Activated naive CD8-positive, alpha-beta T cell treated with anti-CD3 and anti-CD28 coated beads, Interleukin-2, amount 50 U/mL, for 24 hours (primary cell): ENCODE measurements at regions not wholly inside any gene's neighbourhood (a gene's known extent, or its start where the extent isn't known, plus 50 kb on each side); places are given as distances from the start of the nearest gene placed in this dataset.

Experiments used
- ATAC-seq: fragments of 150-1000 bp; cut with Tn5 transposase; one replicate; pipeline ENCODE4 v1.10.0; 2021
- DNase-seq: peaks from one replicate; pipeline ENCODE4 v3.0.0; 2021
- H3K27ac Mint-ChIP-seq: one replicate; pipeline ENCODE4 v1.8.0; 2021; ENCODE audit warnings: mild to moderate bottlenecking, mixed read lengths
- H3K27me3 Mint-ChIP-seq: one replicate; pipeline ENCODE4 v1.8.0; 2021; ENCODE audit warnings: mixed read lengths
- H3K36me3 Mint-ChIP-seq: one replicate; pipeline ENCODE4 v1.8.0; 2021; ENCODE audit warnings: low read depth, mixed read lengths
- H3K4me1 Mint-ChIP-seq: one replicate; pipeline ENCODE4 v1.8.0; 2021; ENCODE audit warnings: mixed read lengths
- H3K4me3 Mint-ChIP-seq: one replicate; pipeline ENCODE4 v1.8.0; 2021; ENCODE audit warnings: mild to moderate bottlenecking, moderate library complexity, mixed read lengths
- H3K9me3 Mint-ChIP-seq: one replicate; pipeline ENCODE4 v1.8.0; 2021; ENCODE audit warnings: mixed read lengths

DNA sequence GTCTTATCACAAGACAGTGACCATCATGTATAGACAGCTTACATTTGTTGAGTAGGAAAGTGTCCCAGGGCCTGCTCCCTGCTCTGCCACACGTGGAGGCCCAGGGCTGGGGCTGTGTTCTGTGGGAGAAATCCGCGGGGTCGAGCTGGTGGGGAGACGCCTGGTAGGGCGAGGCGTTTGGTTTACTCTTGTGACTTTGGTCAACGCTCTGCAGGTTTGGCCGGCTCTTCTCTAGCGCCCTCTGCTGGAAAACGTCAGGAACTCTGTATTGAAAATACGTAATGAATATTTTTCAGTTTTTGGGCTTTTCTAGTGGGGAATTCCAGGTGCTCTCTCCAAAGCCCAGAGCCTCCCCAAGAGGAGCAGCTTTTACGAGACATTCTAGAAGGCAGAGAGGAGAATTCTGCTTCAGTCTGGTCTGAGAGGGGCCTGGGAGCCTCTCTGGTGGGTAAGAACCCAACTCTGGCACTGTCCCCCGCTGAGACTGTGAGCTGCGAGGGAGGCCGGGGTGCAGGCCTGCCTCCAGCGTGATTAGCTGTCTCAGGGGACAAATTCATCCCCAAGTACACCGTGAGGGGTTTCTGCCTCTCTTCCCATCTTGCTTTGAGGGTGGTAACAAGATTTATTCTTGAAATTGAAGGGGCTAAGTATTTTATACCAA, 112.6 kb upstream of the RALGAPA2 start:
- H3K36me3 Mint-ChIP-seq: no peaks in the 10 kb centered on the region
- peaks cover 23% of the 10 kb centered on the region for H3K27me3 Mint-ChIP-seq
- ATAC-seq (peak; percentile 35), DNase-seq (peak; percentile 62)
- H3K9me3 Mint-ChIP-seq: no peaks in the 10 kb centered on the region
- no peaks in the 10 kb centered on the region for H3K4me1 Mint-ChIP-seq
- no peak overlapping the region for H3K4me3 Mint-ChIP-seq
- H3K27ac Mint-ChIP-seq: no peak overlapping the region

DNA sequence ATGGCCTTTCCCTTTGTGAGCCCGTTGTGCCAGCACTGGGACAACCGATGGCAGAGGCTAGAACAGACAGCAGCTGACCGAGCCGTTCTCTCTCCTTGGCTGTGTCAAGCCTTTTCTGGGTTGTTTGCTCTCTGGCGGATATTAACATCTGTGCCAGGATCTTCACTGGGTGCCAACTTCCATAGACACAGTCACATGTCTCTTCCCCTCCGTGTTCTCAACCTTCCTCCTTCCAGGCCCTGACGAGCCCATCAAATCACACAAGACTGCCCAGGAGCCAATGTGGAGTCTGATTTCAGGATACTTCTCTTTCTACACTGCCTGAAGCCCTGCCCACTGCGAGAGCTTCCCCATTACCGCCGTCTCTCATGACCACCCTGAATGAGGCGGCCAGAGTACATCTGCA, 111.0 kb upstream of the RALGAPA2 start:
- no peak for ATAC-seq
- Mint-ChIP-seq H3K36me3 (no peaks in the 10 kb centered on the region), H3K4me3 (no peak overlapping the region), H3K27ac (no peak overlapping the region), H3K4me1 (no peaks in the 10 kb centered on the region), H3K27me3 (peaks cover 23% of the 10 kb centered on the region), H3K9me3 (no peaks in the 10 kb centered on the region)
- no peak for DNase-seq

DNA sequence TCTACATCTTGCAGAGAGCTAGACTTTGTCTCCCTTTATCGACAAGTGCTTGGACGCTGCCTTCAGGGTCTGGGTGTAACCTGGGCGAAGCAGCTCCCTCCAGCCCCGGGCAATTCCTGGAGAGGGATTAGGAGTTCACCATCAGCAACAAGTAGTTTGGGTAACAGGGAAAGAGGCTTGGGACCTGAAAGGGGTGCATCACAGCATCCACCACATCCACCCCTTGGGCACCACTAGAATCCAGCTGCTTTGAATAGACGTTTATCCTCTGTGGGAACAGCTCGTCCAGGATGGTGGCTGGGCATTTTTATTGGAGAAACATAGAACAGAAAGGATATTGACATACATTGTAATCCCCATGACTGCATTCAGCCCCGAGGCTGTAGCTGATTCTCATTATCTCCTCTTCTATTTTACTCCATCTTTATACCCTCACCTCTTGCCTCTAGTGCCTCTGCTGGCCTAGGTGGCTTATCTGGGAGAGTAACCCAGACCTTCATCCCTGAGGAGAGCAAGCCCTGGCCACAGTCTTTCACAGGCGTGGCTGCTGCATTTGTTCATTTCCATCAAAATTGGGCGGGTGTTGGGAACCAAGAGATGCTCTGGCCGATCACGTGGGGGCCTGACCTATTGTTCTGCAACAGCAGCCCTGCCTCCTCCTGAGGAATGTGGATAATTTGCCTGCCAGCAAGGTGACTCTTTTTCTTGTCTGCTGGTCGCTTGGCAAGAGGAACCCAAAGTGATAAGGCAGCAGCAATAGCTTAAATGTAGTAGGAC, 109.2 kb upstream of the RALGAPA2 start:
- H3K4me3 Mint-ChIP-seq: no peak overlapping the region

DNA sequence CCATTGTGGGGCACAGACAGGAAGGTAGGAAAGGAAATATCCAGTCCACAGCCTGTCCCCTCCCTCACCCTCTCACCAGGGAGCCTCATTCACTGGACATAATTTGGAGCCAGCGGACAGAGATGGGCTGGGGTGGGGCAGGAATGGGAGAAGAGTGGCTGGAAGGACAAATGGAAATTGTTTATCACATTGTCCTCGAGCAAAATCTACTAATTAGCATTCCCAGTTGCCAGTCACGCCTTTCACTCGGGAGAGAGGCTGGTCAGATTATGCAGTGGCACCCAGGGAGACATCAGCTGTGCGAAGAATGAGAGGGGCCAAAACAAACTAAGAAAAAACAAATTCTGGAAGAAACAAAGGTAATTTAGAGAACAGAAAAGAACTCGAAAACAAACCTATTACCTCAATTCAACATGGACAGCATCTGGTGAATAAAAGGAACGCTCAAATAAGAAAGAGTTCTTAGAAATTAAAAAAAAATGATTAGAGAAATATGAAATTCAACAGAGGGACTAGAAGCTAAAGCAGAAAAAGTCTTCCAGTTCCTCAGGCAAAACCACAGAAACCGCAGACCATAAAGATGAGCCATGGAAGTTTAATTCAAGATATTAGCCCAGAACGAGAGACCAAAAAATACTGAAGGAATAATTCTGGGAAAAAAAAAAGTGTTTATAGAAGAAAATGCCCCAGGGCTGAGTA, 108.5 kb upstream of the RALGAPA2 start:
- DNase-seq: no peak
- Mint-ChIP-seq H3K4me3 (no peak overlapping the region), H3K27me3 (peaks cover 16% of the 10 kb centered on the region), H3K27ac (no peak overlapping the region), H3K36me3 (no peaks in the 10 kb centered on the region), H3K4me1 (no peaks in the 10 kb centered on the region), H3K9me3 (no peaks in the 10 kb centered on the region)
- ATAC-seq: no peak

More for the DNA sequence above, 109.2 kb upstream of the RALGAPA2 start:
- Mint-ChIP-seq H3K27ac (no peak overlapping the region), H3K9me3 (no peaks in the 10 kb centered on the region), H3K4me1 (no peaks in the 10 kb centered on the region), H3K36me3 (no peaks in the 10 kb centered on the region), H3K27me3 (peaks cover 19% of the 10 kb centered on the region)
- ATAC-seq (no peak), DNase-seq (no peak)

DNA sequence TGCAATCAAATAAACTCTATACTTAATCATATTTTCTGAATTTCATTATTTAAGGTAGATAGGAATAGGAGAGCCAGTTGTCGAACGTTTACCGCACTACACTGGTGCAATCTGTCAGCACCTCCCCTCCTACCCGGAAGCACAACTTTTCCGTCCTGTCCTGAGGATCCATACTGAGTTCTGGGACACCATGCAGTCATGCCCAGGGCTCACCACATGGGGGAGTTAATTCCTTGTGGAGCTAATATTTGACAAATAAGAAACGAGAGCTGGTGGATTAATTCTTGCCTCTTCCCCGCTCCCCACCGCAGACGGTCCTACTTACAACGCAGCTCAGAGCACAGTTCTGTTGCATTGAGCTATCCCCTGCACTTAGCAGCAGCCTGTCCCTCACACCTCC, 107.7 kb upstream of the RALGAPA2 start:
- ATAC-seq (no peak), DNase-seq (no peak)
- no peaks in the 10 kb centered on the region for H3K9me3 Mint-ChIP-seq
- H3K4me1 Mint-ChIP-seq: no peaks in the 10 kb centered on the region
- H3K4me3 Mint-ChIP-seq: no peak overlapping the region
- H3K27me3 Mint-ChIP-seq: peaks cover 16% of the 10 kb centered on the region
- no peaks in the 10 kb centered on the region for H3K36me3 Mint-ChIP-seq
- H3K27ac Mint-ChIP-seq: no peak overlapping the region

DNA sequence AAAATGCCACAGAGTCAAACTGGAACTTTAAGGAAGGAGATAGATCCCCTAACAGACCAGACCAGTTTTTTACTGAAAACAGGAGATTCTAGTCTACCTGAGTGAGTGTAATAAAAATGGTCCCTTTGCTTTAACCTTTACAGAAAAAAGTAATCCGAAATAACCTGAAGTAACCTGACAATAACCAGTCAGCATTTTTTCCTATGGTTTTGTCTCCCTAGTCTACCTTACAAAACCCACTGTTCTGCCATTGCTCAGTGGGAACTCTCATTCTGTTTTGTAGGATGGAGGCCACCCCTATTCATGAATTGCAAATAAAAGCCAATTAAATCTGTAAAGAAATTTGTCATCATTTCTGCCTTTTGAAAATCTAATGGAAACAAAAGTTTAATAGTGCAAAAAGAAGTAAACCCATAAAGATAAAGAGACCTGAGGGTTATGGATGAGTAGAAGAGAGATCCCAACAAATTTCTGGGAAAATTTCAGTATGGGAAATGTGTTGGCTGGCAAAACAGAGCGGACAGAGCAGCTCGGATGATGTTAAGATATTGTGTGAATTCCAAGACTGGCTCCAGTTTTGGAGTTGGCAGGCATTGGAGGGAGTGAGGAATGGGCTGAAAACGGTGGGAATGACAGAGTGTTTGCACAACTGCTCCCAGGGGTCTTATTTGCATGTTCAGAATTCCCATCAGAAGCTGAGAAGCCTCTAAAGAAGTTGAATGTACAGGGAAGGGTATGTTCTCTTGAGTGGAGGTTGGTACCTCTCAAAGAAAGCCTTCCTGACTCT, 104.7 kb upstream of the RALGAPA2 start:
- Mint-ChIP-seq H3K4me1 (no peaks in the 10 kb centered on the region), H3K36me3 (no peaks in the 10 kb centered on the region), H3K27me3 (peaks cover 8% of the 10 kb centered on the region), H3K27ac (no peak overlapping the region), H3K4me3 (no peak overlapping the region), H3K9me3 (no peaks in the 10 kb centered on the region)
- DNase-seq: no peak
- ATAC-seq: no peak

DNA sequence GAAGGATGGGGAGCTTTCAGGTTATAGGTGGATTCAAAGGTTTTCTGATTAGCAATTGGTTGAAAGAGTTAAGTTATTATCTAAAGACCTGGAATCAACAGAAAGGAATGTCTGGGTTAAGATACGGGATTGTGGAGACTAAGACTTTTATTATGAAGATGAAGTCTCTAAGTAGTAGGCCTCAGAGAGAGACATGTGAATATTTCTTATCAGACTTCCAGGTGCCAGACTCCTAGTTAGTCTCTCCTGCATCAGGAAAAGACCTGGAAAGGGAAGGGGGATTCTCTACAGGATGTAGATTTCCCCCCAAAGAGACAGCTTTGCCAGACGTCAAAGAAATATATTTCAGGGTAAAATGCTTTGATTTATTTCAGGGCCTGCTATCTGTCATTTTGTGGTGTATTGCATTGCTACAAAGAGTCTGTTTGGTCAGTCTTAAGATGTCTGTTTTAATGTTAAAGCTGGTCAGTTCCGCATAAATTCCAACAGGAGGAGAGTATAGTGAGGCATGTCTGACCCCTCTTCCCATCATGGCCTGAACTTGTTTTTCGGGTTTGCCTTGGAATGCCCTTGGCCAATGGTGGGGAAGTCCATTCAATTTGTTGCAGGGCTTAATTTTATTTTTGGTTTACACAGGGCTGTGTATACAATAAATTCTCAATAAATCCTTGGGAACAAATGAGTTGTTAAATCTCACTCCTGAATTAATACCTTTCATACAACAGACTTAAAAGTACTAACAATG, 103.4 kb upstream of the RALGAPA2 start:
- Mint-ChIP-seq H3K9me3 (no peaks in the 10 kb centered on the region), H3K4me1 (no peaks in the 10 kb centered on the region), H3K36me3 (no peaks in the 10 kb centered on the region), H3K27ac (no peak overlapping the region), H3K27me3 (peaks cover 7% of the 10 kb centered on the region), H3K4me3 (no peak overlapping the region)
- no peak for DNase-seq
- ATAC-seq: no peak

DNA sequence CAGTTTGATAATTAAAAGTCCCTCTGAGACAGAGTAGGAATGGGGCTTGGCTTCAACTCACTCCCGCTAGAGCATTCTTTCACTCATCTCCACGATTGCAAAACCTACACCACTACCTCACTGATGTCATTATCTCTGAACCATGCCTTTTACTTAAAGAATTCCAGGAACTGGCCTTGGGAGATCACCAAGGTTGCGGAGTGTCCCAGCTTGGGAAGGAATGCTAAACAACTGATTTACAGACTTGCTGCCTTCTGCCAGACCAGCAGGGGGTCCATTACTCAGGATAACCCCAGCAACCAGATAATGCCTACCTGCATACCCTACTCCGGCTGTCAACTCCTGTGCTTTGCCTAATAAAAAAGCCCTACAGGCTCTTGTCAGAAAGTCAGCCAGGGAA, 102.2 kb upstream of the RALGAPA2 start:
- DNase-seq (no peak), ATAC-seq (no peak)
- Mint-ChIP-seq H3K27ac (no peak overlapping the region), H3K4me3 (no peak overlapping the region), H3K4me1 (no peaks in the 10 kb centered on the region), H3K27me3 (peaks cover 5% of the 10 kb centered on the region), H3K36me3 (no peaks in the 10 kb centered on the region), H3K9me3 (no peaks in the 10 kb centered on the region)

DNA sequence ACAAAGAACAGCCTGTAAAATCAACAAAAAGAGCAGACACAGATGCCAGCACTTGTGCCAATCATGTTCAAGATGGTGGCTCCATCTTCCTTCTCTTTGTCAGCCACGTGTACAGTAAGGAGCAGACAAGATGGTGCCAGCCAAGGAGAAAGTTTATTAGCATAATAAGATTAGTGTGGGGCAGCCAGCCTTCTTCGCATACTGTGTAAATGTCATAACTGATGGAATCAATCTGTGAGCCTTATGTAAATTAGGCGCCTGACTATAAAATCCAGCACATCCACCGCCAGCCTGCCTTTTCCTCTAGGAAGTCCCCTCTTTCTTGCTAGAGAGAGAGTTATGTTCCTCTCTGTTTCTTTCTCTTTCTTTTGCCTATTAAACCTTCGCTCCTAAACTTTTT, 99.7 kb upstream of the RALGAPA2 start:
- Mint-ChIP-seq H3K4me3 (no peak overlapping the region), H3K9me3 (no peaks in the 10 kb centered on the region), H3K27me3 (peaks cover 9% of the 10 kb centered on the region), H3K36me3 (no peaks in the 10 kb centered on the region), H3K4me1 (no peaks in the 10 kb centered on the region), H3K27ac (no peak overlapping the region)
- DNase-seq: no peak
- no peak for ATAC-seq

DNA sequence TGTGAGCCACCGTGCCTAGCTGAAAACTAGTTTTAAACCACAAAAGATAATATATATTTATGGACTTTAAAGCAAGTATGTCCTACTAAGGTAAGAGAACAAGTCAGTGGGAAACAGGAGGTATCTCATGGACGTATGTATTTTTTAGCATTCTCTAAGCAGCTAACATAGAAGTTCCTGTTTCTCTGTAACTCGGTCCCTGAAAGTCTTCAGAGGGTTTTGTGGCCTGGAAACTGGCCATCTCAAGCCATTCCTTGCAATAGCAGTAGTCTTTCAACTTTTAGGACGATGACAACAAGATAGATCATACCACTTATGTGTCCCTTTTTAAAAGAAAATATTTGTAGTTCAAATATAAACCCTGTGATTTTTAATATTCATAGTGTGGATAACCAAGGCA, 95.6 kb upstream of the RALGAPA2 start:
- Mint-ChIP-seq H3K27me3 (peaks cover 9% of the 10 kb centered on the region), H3K36me3 (no peaks in the 10 kb centered on the region), H3K4me3 (no peak overlapping the region), H3K27ac (no peak overlapping the region), H3K9me3 (no peaks in the 10 kb centered on the region), H3K4me1 (no peaks in the 10 kb centered on the region)
- DNase-seq (no peak), ATAC-seq (no peak)

DNA sequence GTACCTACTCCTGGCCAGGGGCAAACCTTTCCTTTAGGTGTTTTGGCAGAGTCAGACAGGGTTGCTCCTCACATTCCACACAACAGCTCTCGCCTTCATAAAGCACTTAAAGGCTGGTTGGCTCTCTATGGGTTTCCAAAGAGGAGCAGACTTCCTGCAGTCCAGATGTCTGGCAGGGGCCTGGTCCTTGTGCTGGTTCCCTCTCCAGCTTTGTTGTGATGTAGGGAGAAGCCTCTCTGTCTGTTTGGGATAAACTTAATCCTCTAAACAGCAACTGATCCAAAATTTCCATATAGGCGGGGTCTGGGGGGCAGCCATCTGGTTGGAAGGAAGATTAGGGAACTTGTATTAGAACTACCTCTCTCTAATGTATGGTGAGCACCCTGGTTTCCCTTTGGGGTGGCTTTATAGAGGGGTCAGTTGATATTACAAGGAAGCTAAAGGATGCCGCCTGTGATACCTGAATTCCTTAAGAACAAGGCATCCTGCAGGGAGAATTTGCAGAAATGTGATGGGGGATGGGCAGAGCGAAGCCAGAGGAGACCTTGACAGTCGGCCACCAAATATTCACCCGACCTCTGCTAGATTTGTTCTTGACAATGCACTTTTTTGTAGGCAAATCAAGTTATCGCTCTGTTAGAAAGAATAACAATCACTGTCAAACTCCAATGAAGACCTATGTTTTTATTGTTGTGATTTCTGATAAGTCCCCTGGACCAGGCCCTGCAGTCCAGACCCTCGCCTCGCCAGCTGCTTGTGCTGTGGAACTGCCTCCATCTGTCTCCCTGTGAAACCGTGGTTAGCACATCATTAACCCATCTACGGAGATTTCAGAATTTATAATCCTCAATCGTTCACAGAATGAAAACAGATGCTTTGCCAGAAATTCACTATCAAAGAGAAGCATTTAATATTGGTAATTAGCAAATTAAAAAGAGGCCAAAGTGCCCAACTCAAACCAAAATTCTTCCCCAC, 94.0 kb upstream of the RALGAPA2 start:
- Mint-ChIP-seq H3K36me3 (no peaks in the 10 kb centered on the region), H3K4me3 (no peak overlapping the region)

DNA sequence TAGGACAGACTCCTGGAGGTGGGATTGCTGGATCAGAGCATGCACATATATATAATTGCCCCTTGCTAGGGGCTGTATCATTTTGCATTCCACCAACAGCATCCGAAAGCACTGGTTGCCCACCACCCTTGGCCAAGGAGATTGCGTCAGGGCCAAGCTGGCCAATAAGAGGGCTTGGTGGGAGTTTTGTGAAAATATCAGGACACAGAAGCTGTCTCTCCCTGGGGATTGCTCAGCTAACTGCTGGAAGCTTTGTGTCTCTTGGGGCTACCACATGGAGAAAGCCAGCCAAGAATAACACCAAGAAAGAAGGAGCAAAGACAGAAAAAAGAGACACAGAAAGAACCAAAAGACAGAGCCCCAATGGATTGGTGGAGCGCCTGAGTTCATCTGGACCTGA, 90.6 kb upstream of the RALGAPA2 start:
- Mint-ChIP-seq H3K27ac (no peak overlapping the region), H3K4me3 (no peak overlapping the region), H3K9me3 (no peaks in the 10 kb centered on the region), H3K36me3 (no peaks in the 10 kb centered on the region), H3K27me3 (no peaks in the 10 kb centered on the region), H3K4me1 (no peaks in the 10 kb centered on the region)
- DNase-seq (no peak), ATAC-seq (no peak)

More for the DNA sequence above, 94.0 kb upstream of the RALGAPA2 start:
- Mint-ChIP-seq H3K27me3 (peaks cover 7% of the 10 kb centered on the region), H3K27ac (no peak overlapping the region), H3K4me1 (no peaks in the 10 kb centered on the region), H3K9me3 (no peaks in the 10 kb centered on the region)
- no peak for DNase-seq
- no peak for ATAC-seq

DNA sequence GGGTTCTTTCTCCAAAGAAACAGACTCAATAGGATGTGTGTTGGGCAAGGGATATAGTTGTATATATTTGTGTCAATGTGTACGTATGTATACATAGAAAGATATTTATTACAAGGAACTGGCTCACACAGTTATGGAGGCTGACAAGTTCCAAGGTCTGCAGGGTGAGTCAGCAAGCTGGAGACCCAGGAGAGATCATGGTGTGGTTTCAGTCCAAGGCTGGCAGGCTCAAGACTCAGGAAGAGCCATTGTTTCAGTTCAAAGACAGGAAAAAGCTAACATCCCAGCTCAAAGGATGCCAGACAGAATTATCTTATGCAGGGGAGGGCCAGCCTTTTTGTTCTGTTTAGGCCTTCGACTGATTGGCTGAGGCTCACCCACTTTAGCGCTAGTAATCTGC, 89.9 kb upstream of the RALGAPA2 start:
- H3K4me1 Mint-ChIP-seq: no peaks in the 10 kb centered on the region
- DNase-seq: no peak
- H3K27me3 Mint-ChIP-seq: no peaks in the 10 kb centered on the region
- ATAC-seq: no peak
- no peak overlapping the region for H3K4me3 Mint-ChIP-seq
- H3K36me3 Mint-ChIP-seq: no peaks in the 10 kb centered on the region
- no peaks in the 10 kb centered on the region for H3K9me3 Mint-ChIP-seq
- H3K27ac Mint-ChIP-seq: no peak overlapping the region
